HG03280 (cell line): ENCODE measurements at regions not wholly inside any gene's neighbourhood (a gene's known extent, or its start where the extent isn't known, plus 50 kb on each side); places are given as distances from the start of the nearest gene placed in this dataset.

ENCODE experiments used
- ATAC-seq: cut with Tn5 transposase; IDR thresholded peaks from one replicate; pipeline ENCODE4 v1.9.1; 2021; ENCODE audit warnings: mild to moderate bottlenecking, moderate library complexity; ENCODE audit not compliant: unreplicated experiment

DNA sequence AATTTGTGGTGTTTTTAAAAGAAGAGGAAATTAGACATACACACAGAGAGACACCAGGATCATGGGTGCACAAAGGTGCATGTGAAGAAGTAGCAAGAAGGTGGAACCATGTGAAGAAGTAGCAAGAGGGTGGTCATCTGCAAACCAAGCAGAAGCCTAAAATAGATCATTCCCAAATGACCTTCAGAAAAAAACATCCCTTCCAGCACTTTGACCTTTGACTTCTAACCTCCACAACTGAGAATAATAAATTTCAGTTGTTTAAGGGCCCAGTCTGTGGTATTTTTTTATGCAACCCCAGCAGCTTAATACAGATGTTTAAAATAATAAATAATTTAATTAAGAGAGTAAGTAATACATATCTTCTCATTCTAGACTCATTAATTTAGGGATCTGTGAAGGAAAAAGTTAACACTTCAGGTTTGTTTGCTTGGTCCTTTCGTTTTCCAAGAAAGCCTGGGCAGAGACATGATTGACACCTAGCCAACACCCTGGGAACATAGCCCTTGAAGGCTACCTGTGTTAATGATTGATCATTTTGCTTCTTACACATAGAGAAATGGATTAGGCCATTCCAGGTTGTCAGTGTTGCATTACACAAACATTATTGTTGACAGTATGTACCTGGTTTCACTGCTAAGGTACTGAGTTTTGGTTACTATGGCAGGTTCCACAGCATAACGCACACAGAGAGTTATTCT, 1331.2 kb upstream of the GBE1 start:
- ATAC-seq: no peak

DNA sequence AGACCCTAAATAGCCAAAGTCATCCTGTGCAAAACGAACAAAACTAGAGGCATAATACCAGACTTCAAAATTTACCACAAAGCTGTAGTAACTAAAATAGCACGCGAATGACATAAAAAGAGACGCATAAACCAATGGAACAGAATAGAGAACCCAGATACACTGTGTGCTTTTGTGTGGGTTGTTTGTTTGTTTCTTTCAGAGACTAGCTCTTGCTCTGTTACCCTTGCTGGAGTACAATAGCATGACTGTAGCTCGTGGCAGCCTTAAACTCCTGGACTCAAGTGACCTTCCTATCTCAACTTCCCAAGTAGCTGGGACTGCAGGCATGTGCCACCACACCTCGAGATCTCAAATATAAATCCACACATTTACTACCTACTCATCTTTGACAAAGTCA, 1314.6 kb upstream of the GBE1 start:
- no peak for ATAC-seq

DNA sequence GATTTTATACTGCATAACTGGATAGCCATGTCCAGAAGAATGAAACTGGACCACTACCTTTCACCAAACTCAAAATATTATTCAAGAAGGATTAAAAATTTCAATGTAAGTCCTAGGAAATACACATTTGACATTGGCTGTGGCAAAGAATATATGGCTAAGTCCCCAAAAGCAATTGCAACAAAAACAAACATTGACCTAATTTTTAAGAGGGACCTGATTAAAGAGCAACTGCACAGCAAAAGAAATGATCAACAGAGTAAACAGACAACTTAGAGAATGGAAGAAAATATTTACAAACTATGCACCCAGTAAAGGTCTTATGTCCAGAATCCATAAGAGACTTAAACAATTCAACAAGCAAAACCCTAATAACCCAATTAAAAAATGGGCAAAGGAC, 1313.0 kb upstream of the GBE1 start:
- ATAC-seq: no peak

DNA sequence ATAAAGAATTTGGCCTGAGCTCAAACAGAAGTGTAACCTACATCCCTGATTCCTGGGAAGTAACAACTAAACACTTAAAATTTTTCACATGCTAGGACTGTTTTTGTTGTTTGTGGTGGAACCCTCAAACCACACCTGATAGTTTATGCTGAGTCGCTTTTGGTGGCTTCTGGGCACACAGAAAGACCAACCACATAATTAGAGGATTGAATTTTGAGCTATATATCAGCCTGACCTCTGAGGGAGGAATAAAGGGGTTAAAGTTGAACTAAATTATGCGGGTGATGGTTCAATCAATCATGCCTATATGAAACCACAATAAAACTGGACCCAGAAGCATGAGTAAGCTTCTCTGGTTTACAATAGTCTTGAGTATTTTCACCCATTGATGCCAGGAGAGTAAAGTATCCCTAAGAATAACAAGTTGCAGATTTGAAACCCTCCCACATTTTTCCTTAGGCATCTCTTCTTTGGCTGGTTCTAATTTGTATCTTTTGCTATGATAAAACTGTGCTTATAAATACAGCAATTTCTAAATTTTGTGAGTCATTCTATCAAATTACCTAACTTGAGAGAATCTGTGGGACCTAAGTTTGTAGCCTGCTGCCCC, 1304.5 kb upstream of the GBE1 start:
- no peak for ATAC-seq

DNA sequence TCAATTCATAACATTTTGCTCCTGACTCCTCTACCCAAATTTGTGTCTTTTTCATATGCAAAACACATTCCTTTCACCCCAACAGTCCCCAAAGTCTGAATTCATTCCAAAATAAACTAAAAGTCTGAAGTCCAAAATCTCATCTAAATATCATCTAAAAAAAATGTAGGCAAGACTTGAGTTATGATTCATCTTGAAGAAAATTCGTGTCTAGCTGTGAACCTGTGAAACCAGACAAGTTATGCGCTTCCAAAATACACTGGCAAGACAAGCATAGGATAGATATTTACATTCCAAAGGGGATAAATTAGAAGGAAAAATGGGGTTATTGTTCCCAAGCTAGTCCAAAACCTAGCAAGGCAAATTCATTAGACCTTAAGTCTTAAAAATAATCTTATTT, 1302.0 kb upstream of the GBE1 start:
- no peak for ATAC-seq

DNA sequence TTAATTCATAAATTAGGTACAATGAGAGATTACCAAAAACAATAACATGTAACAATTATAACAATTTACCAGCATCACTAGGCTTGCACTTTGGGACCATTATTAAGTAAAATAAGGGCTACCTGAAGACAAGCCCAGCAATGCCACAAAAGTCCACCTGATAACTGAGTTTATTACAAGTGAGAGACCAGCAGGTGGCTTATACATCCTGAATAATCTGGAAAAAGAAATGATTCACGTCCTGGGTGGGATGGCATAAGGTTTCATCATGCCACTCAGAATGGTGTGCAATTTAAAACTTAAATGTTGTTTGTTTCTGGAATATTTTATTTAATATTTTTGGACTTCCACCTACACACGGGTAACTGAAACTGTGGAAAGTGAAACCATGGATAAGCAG, 1287.1 kb upstream of the GBE1 start:
- ATAC-seq: no peak

DNA sequence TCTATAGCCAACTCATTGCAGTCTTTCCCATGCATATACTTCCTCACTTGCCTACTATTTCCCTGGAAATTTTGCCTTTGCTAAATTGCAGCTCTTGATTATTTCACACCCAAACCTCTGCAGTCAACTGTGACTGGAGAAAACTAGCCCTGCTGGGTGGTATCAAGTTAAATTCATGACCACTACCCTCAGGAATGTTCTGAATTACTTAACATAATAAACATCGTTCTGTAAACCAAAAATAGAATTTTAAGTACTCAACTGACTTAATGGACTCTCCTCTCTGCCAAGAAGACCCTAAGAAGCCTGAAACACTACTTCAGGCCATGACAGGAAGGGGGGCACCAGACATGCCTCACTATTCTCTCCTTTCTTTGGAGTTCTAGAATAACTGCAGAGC, 1278.0 kb upstream of the GBE1 start:
- no peak for ATAC-seq

DNA sequence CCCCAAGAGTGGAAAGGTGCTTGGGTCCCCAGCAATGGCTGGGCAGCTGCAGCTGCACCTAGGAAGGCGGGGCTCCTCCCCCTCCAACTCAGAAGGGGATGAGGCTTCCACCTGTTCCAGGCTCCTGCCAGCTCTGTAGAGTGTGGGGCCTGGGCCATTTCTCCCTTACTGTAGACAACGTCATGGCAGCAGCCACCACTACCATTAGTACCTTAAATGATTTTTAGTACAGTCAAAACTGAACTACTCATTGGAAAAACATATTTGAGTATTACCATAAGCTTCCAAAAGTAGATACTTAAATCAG, 1274.2 kb upstream of the GBE1 start:
- ATAC-seq: no peak

DNA sequence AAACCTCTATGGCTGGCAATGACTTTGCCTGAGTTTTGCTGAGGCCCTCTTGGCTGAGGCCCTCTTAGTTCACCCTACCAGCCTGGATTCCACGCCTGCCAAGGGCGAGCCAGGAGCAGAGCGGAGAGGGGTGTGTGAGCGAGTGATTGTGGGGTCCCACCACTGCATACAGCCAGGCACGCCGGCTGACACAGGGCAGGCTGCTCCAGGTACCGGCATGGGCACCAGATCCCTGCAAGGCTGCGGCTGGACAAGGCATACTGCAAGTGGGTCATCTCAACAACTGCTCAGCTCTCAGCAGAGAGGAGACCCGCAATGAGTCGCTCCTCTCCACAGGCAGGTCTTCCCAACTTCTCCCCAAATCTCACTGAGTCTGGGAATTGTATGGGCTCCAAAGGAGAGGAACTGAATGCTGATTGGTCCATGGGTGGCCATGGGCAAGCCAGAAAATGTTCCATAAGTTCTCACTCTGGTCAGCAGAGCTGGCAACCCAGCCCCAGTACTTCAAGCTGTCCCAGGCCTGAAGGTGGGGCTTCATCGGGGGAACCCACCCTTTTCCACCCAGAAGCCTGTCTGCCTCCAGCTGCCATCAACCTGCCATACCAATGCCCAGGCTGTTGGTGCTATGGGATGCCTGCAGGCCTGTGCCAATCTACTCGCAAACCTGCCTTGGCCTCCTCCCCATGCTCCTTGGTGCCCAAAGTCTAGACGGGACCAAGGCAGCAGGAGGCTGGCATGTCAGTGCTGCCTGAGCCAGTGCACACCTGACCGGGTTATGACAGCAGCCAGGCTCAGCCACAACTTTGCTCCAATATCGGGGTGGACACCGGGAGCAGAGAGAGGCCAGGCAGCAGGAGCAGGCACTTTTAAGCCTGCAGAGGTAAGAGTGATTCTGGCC, 1273.6 kb upstream of the GBE1 start:
- ATAC-seq: no peak

DNA sequence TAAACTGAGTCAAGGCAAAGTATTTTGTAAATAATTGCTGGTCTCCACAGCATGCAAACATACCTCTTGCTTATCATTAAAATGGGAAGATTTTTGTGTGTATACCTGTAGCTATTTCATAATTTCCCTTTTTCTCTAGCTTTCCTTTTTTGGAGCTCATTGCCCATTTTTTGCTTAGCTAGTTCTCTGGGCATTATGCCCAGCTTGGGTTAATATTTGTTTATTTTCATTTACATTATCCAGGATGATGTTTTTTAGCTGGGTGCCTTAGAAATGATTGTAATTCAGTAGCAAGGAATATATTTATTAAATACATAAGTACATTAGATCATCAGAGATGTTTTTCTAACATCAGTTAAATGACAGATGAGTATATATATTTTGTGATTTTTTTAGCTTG, 1271.7 kb upstream of the GBE1 start:
- no peak for ATAC-seq

DNA sequence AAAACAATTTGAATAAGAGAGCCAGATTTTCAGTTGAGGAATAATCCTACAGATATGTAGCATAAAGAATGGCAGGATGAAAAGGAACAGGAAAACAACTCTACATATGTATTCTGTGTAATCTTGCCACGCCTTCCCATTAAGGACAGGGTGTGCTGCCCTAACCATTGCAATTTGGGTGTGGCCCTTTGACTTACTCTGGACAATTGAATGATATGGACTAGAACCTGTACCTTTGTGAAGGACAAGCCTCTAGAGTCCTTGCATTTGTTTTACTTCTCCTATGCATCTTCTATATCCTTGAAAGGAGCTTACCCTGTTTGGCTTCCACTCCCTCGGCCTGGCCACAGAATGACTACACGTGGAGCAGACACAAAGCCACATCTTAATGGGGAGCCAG, 1261.6 kb upstream of the GBE1 start:
- no peak for ATAC-seq

DNA sequence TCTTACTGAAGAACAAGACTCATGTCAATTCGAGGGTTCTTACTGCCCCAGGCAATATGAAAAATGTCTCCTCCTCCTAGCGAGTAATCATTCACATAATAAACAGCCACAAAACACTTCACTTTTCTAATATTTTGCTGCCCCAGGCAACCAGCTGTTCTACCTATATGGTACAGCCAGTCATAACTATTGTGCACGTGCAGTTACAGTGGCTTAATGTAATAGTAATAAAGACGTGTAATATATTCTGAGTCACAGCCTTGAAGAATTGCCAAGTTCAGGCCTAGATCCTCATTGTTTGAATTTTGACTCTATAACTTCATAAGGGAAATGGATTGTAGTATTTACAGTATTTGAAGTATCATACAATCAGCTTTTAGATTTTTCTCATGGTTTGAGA, 1250.0 kb upstream of the GBE1 start:
- ATAC-seq: no peak

DNA sequence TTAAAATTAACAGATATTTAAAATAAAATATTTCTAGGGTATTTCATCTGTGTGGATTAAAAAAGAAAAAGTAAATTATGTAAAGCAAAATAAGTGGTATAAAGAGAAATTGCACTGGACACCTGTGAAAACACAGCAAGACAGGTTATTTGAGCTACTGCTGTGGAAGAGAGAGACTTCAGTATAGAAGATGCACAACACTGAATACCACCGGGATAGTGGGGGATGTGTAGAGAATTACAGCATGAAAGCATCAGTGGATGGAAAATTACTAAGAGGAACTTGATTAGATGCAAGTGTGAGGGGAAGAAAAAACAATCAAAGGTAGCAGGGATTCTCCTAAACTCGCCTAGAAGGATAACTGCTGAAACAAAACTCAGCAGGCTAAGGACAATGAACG, 1242.5 kb upstream of the GBE1 start:
- ATAC-seq: no peak

DNA sequence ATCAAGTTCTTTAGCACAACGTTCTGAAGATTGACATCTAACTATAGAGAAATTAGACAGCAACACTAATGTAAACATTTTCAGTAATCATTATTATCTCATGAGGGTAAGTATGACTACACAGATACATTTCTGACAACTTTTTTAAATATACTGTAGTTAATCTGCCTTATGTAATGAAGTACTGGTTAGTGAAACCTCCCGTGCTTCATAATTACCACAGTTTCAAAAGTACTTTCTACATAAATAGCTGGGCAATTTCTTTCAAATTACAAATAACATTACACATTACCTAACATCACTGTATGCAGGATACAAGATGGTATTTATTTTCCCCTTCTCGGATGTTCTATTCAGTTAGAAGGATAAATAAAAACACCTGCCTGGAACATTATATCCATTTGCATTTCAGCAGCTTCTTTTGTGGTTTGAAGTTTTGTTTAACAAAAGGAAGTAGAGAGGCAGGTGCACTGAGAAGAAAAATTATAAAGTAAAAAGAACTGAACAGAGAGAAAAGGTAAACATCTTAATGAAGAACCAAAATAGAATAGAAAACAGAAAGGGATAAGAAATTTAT, 1241.5 kb upstream of the GBE1 start:
- no peak for ATAC-seq

DNA sequence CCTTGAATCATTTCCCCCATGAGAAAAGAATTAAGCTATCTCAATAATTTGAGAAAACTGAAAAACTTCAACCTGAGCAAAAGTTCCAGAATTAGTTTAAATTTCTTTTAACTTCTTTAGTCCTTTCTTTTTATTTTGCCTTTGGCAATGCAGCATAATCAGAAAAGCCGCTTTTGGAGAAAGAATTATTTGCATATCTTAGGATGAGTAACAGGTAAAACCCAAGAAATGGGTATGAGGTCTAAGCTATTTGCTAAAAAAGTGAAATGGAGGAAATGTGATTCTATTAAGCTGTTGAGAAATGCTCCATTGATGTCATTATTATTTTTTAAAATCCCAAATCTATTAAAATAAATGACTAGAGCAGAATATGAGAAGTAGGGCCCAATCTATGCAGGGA, 1238.3 kb upstream of the GBE1 start:
- ATAC-seq: no peak

DNA sequence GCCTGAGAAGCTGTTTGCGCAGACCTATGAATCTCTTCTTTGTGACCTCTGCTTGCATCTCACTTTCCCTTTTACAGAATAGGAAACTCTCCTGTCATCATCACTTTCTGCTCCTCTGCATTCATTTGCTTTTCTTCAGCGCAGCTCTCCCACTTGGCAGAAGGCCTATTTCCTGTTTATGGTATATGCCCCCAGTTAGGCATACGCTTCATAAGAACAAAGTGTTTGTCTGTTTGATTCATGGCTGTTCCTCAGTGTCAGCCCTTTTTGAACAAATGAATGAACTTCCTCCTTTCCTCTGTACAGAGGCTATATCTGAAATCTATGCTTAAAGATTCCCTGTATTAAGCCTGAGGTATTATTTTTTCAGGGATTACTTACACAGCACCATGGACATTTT, 1216.9 kb upstream of the GBE1 start:
- no peak for ATAC-seq

DNA sequence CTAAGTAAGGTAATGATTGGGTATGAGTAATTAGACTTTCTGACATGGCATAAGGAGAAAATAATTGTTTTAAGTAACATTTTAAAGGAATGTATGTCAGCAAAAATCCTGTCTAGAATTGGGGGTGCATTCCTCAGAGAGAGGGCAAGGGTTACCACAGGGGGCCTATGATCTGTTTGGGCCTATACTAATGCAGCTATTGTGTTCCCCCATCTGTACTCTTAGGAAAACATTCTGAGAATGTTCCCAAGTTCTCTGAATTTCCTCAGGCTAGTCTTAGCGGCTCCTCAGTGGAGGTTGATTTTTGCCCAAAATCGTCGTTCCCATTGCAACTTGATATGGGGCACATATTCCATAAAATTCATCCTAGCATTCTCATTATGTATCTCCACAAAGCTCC, 1216.4 kb upstream of the GBE1 start:
- ATAC-seq: no peak

DNA sequence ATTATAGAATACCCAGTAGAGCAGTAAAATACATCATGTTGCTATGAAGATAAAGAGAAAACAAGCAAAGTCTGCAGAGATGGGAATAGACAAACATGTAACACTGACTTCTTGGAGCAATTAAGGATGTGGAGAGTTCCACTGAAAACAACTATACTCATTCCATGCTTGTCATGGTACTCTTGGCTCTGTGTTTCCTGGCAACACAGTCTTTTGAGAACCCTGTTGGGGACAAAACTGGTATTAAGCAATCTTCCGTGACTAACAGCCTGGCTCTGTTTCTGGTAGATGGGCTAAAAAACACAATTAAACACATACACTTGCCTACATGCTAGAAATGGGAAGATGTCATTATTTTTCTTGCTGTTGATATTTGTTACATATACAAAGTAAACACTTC, 1212.3 kb upstream of the GBE1 start:
- no peak for ATAC-seq

DNA sequence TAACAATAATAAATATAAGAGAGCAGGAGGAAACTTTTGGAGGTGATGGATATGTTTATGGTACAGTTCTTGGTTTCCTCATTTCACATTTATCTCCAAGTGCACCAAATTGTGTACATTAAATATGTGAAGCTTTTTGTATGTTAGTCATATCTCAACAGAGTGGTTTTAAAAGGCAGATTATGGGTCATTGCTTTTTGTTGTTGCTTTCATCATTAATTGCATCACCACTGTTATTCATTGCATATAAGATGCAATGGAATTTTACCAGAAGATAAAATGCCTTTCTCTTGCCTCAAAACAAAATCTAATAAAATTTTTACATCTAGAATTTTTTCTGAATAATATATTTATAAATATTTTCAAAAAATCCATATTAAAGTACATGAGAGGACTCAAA, 1198.9 kb upstream of the GBE1 start:
- no peak for ATAC-seq

DNA sequence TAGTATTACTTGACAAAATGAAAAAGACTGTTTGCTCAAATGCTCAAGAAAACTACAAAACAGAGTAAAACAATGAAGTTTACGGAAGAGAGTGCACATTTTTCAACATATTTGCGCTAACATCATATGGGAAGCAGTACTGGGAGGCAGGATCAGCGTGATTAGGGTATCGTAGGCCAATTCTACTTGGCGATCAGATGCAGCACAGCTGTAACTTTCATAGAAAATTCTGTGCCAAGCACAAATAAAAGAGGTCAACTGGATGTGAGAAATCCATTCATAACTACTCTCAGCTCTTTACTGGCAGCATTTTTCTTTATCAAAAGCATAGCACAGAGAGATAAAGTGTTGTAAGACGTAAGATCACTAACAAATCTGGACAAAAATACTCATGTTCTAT, 1196.3 kb upstream of the GBE1 start:
- ATAC-seq: no peak

DNA sequence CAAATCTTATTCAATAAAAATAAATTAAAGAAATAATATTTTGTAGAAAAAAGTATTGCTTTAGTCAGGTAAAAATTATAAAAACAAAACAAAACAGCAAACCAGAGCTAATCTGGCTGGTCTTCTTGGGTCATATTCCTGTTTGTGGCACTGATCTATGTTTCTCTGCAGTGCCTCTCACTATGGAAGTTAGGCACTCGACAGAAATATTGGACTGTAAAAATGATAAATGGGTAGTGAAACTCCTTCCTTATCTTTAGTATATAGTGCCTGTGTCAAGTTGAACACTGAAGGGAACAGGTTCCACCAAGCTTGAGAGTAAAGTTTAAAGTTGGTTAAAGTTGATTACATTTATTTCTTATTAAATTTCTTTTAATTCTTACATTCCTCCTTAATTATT, 1195.6 kb upstream of the GBE1 start:
- no peak for ATAC-seq

DNA sequence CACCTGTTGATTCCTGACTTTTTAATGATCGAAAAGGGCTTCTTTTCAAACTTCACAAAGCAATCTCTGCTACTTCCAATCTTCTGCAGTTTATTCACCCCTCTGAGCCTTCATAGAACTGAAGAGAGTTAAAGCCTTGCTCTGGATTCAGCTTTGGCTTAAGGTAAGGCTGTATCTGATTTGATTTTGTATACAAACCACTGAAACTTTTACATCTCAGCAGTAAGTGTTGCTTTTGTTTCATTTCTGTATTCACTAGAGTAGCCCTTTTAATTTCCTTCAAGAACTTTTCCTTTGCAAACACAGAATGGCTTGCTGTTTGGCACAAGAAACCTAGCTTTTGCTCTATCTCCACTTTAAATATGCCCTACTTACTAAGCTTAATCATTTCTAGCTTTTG, 1193.0 kb upstream of the GBE1 start:
- ATAC-seq: no peak
